HG03135 (cell line): ENCODE measurements at regions not wholly inside any gene's neighbourhood (a gene's known extent, or its start where the extent isn't known, plus 50 kb on each side); places are given as distances from the start of the nearest gene placed in this dataset.
"Not testable (repeated sequence)": the region's sequence is repeated elsewhere in the genome, so short reads cannot be mapped to it uniquely, and the experiment has no call there.

Source experiments
- ATAC-seq: cut with Tn5 transposase; IDR thresholded peaks from one replicate; pipeline ENCODE4 v1.9.1; 2021; ENCODE audit warnings: mild to moderate bottlenecking, moderate library complexity; ENCODE audit not compliant: unreplicated experiment

GRCh38 chr18:38771620-38772019, 1206.0 kb upstream of the CELF4 start:
- not testable (repeated sequence) for ATAC-seq

- no peak for ATAC-seq
Measured at GRCh38 chr18:38768504-38768903, 1202.9 kb upstream of the CELF4 start.

- no peak for ATAC-seq
Measured at GRCh38 chr18:38759457-38759856, 1193.9 kb upstream of the CELF4 start.

- ATAC-seq: no peak
Measured at GRCh38 chr18:38756436-38756835, 1190.8 kb upstream of the CELF4 start.

- ATAC-seq: no peak
Measured at GRCh38 chr18:38752430-38752829, 1186.8 kb upstream of the CELF4 start.

- ATAC-seq: no peak
Measured at GRCh38 chr18:38751898-38752297, 1186.3 kb upstream of the CELF4 start.

GRCh38 chr18:38751211-38751610, 1185.6 kb upstream of the CELF4 start:
- ATAC-seq: no peak

- no peak for ATAC-seq
Measured at GRCh38 chr18:38750751-38751150, 1185.2 kb upstream of the CELF4 start.

GRCh38 chr18:38747153-38747552, 1181.6 kb upstream of the CELF4 start:
- ATAC-seq: no peak

- not testable (repeated sequence) for ATAC-seq
Measured at GRCh38 chr18:38720181-38720580, 1154.6 kb upstream of the CELF4 start.

GRCh38 chr18:38718365-38718901, 1152.8 kb upstream of the CELF4 start:
- no peak for ATAC-seq

- ATAC-seq: no peak
Measured at GRCh38 chr18:38709122-38709521, 1143.5 kb upstream of the CELF4 start.

- ATAC-seq: no peak
Measured at GRCh38 chr18:38706373-38706772, 1140.8 kb upstream of the CELF4 start.

GRCh38 chr18:38698088-38698487, 1132.5 kb upstream of the CELF4 start:
- no peak for ATAC-seq

- ATAC-seq: no peak
Measured at GRCh38 chr18:38695559-38696280, 1130.1 kb upstream of the CELF4 start.

- no peak for ATAC-seq
Measured at GRCh38 chr18:38693104-38693503, 1127.5 kb upstream of the CELF4 start.

GRCh38 chr18:38690626-38691025, 1125.0 kb upstream of the CELF4 start:
- no peak for ATAC-seq

GRCh38 chr18:38688416-38688815, 1122.8 kb upstream of the CELF4 start:
- ATAC-seq: no peak

GRCh38 chr18:38670486-38670885, 1104.9 kb upstream of the CELF4 start:
- ATAC-seq: no peak

- no peak for ATAC-seq
Measured at GRCh38 chr18:38664929-38665328, 1099.3 kb upstream of the CELF4 start.

GRCh38 chr18:38663682-38664081, 1098.1 kb upstream of the CELF4 start:
- no peak for ATAC-seq

- no peak for ATAC-seq
Measured at GRCh38 chr18:38663270-38663669, 1097.7 kb upstream of the CELF4 start.

GRCh38 chr18:38654946-38655345, 1089.3 kb upstream of the CELF4 start:
- ATAC-seq: no peak
